ENCODE measurements at regions not wholly inside any gene's neighbourhood (a gene's known extent, or its start where the extent isn't known, plus 50 kb on each side); places are given as distances from the start of the nearest gene placed in this dataset.

- TF ChIP-seq CHD7 (IDR thresholded peaks at IDR 0.05; ENCODE audit: insufficient replicate concordance, low read length) (no peak), TAF1 (IDR thresholded peaks at IDR 0.05; ENCODE audit: low read depth, low read length) (no peak), ATF3 (IDR thresholded peaks at IDR 0.05; ENCODE audit: insufficient read depth, low read depth, low read length) (no peak), RXRA (IDR thresholded peaks at IDR 0.05; ENCODE audit: insufficient read depth, low read depth, low read length) (no peak), CBX5 (IDR thresholded peaks at IDR 0.05; ENCODE audit: low read depth, low read length) (no peak), NRF1 (IDR thresholded peaks at IDR 0.05; ENCODE audit: low read depth, low read length) (no peak), GABPA (IDR thresholded peaks at IDR 0.05; ENCODE audit: borderline replicate concordance, insufficient read depth, low read length) (no peak), SP2 (IDR thresholded peaks at IDR 0.05; ENCODE audit: low read length) (no peak), EP300 (IDR thresholded peaks at IDR 0.05; ENCODE audit: borderline replicate concordance in 1 of 2, low read depth in 2 of 2, low read length in 2 of 2) (no peak), HDAC2 (IDR thresholded peaks at IDR 0.05; ENCODE audit: borderline replicate concordance in 1 of 2, low read depth in 2 of 2, low read length in 2 of 2) (no peak), BRCA1 (IDR thresholded peaks at IDR 0.05; ENCODE audit: low read depth, low read length) (no peak)
These were observed 104.8 kb upstream of the TMEM229A start (continued) for GRCh38 chr7:124137664-124138063.
